ENCODE measurements at regions not wholly inside any gene's neighbourhood (a gene's known extent, or its start where the extent isn't known, plus 50 kb on each side); places are given as distances from the start of the nearest gene placed in this dataset.

- H3K4me1 ChIP-seq (ENCODE audit: insufficient read depth, low read length, poor library complexity, severe bottlenecking), result peaks cover 11% of the 10 kb centered on the region
- TF ChIP-seq EZH2phosphoT487 (IDR thresholded peaks at IDR 0.05; ENCODE audit: borderline replicate concordance), result no peak
- TF ChIP-seq, protein P1, sequence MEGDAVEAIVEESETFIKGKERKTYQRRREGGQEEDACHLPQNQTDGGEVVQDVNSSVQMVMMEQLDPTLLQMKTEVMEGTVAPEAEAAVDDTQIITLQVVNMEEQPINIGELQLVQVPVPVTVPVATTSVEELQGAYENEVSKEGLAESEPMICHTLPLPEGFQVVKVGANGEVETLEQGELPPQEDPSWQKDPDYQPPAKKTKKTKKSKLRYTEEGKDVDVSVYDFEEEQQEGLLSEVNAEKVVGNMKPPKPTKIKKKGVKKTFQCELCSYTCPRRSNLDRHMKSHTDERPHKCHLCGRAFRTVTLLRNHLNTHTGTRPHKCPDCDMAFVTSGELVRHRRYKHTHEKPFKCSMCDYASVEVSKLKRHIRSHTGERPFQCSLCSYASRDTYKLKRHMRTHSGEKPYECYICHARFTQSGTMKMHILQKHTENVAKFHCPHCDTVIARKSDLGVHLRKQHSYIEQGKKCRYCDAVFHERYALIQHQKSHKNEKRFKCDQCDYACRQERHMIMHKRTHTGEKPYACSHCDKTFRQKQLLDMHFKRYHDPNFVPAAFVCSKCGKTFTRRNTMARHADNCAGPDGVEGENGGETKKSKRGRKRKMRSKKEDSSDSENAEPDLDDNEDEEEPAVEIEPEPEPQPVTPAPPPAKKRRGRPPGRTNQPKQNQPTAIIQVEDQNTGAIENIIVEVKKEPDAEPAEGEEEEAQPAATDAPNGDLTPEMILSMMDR (conservative IDR thresholded peaks at IDR 0.05; ENCODE audit: low read length), result no peak
- no peaks in the 10 kb centered on the region for H3K36me3 ChIP-seq (ENCODE audit: insufficient read depth, low read length)
- no peaks in the 10 kb centered on the region for H3F3A ChIP-seq (ENCODE audit: low read depth)
- H3K9me3 ChIP-seq (ENCODE audit: insufficient read depth, low read depth, low read length), result no peaks in the 10 kb centered on the region
- no peaks in the 10 kb centered on the region for H3K79me2 ChIP-seq (ENCODE audit: insufficient read depth, low read length)
- no peak overlapping the region for H3K9ac ChIP-seq (ENCODE audit: low read depth, low read length, poor library complexity, severe bottlenecking)
- H3K4me3 ChIP-seq (ENCODE audit: low read length, poor library complexity, severe bottlenecking), result no peak overlapping the region
- H2AFZ ChIP-seq (ENCODE audit: low read length), result no peak overlapping the region
- no peaks in the 10 kb centered on the region for H4K20me1 ChIP-seq (ENCODE audit: insufficient read depth, low read length, poor library complexity, severe bottlenecking)
- H3K4me2 ChIP-seq (ENCODE audit: low read depth, low read length, poor library complexity, severe bottlenecking), result no peak overlapping the region
- no peaks in the 10 kb centered on the region for H3K27me3 ChIP-seq (ENCODE audit: insufficient read depth, low read length, poor library complexity, severe bottlenecking)
- no peaks in the 10 kb centered on the region for H3K9me2 ChIP-seq (replicated peaks; ENCODE audit: low read depth, low read length)
Observed at GRCh38 chr18:10209302-10209701, 245.1 kb upstream of the APCDD1 start.

DNA sequence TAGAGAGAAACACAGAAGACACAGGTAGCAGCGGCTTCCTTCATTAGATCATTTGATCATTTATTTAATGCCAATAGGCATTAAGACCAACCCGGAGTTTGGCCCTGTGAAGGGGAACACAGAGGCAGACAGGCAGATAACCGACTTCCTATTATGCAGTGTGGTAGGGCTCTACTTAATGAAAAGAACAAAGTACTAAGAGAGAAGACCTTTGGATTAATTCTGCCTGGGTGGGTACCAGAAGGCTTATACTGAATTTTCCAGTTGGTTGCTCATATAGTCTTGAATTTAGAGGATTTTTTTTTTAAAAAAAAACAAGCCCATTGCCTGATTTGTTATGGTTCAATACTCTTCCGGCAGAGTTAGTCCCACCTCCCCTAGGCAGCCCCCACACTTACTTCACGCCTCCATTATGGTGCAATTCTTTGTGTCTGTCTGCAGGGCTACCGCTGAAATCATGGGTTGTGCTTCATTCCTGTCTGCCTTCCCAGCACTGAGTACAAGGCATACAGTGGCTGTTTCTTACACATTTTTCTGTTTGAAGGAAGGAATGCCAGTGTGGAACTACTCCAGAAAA is 244.3 kb upstream of the APCDD1 start:
- H3K4me1 ChIP-seq (ENCODE audit: insufficient read depth, low read length, poor library complexity, severe bottlenecking), result peaks cover 11% of the 10 kb centered on the region
- H4K20me1 ChIP-seq (ENCODE audit: insufficient read depth, low read length, poor library complexity, severe bottlenecking), result no peaks in the 10 kb centered on the region
- TF ChIP-seq EZH2phosphoT487 (IDR thresholded peaks at IDR 0.05; ENCODE audit: borderline replicate concordance), result no peak
- TF ChIP-seq, protein P1 (conservative IDR thresholded peaks at IDR 0.05; ENCODE audit: low read length), result no peak
- H3K9ac ChIP-seq (ENCODE audit: low read depth, low read length, poor library complexity, severe bottlenecking), result no peak overlapping the region
- H3K79me2 ChIP-seq (ENCODE audit: insufficient read depth, low read length), result no peaks in the 10 kb centered on the region
- H3K9me3 ChIP-seq (ENCODE audit: insufficient read depth, low read depth, low read length), result no peaks in the 10 kb centered on the region
- H3K4me2 ChIP-seq (ENCODE audit: low read depth, low read length, poor library complexity, severe bottlenecking), result no peak overlapping the region
- H3F3A ChIP-seq (ENCODE audit: low read depth), result no peaks in the 10 kb centered on the region
- H3K36me3 ChIP-seq (ENCODE audit: insufficient read depth, low read length), result no peaks in the 10 kb centered on the region
- H3K27me3 ChIP-seq (ENCODE audit: insufficient read depth, low read length, poor library complexity, severe bottlenecking), result no peaks in the 10 kb centered on the region
- H3K4me3 ChIP-seq (ENCODE audit: low read length, poor library complexity, severe bottlenecking), result no peak overlapping the region
- no peak overlapping the region for H2AFZ ChIP-seq (ENCODE audit: low read length)
- H3K9me2 ChIP-seq (replicated peaks; ENCODE audit: low read depth, low read length), result no peaks in the 10 kb centered on the region

GRCh38 chr18:10213526-10213925 is 240.9 kb upstream of the APCDD1 start:
- Histone ChIP-seq H3K4me1 (ENCODE audit: insufficient read depth, low read length, poor library complexity, severe bottlenecking) (peaks cover 11% of the 10 kb centered on the region), H2AFZ (ENCODE audit: low read length) (peak overlapping the region; percentile 66), H3K4me2 (ENCODE audit: low read depth, low read length, poor library complexity, severe bottlenecking) (peak overlapping the region; percentile 44), H3K4me3 (ENCODE audit: low read length, poor library complexity, severe bottlenecking) (no peak overlapping the region), H3K79me2 (ENCODE audit: insufficient read depth, low read length) (no peaks in the 10 kb centered on the region), H3K9me3 (ENCODE audit: insufficient read depth, low read depth, low read length) (no peaks in the 10 kb centered on the region), H3K9me2 (replicated peaks; ENCODE audit: low read depth, low read length) (no peaks in the 10 kb centered on the region), H3K27me3 (ENCODE audit: insufficient read depth, low read length, poor library complexity, severe bottlenecking) (no peaks in the 10 kb centered on the region), H3K9ac (ENCODE audit: low read depth, low read length, poor library complexity, severe bottlenecking) (no peak overlapping the region), H3F3A (ENCODE audit: low read depth) (no peaks in the 10 kb centered on the region), H4K20me1 (ENCODE audit: insufficient read depth, low read length, poor library complexity, severe bottlenecking) (no peaks in the 10 kb centered on the region), H3K36me3 (ENCODE audit: insufficient read depth, low read length) (no peaks in the 10 kb centered on the region)
- TF ChIP-seq, protein P1 (conservative IDR thresholded peaks at IDR 0.05; ENCODE audit: low read length), result no peak
- TF ChIP-seq EZH2phosphoT487 (IDR thresholded peaks at IDR 0.05; ENCODE audit: borderline replicate concordance), result no peak
